CD4-positive, alpha-beta T cell treated with Interleukin-17A for 4 hours (primary cell): ENCODE measurements at regions not wholly inside any gene's neighbourhood (a gene's known extent, or its start where the extent isn't known, plus 50 kb on each side); places are given as distances from the start of the nearest gene placed in this dataset.

Experiments
- DNase-seq: peaks from one replicate; pipeline ENCODE4 v3.0.0-alpha.2; 2020; ENCODE audit warnings: mixed read lengths

DNA sequence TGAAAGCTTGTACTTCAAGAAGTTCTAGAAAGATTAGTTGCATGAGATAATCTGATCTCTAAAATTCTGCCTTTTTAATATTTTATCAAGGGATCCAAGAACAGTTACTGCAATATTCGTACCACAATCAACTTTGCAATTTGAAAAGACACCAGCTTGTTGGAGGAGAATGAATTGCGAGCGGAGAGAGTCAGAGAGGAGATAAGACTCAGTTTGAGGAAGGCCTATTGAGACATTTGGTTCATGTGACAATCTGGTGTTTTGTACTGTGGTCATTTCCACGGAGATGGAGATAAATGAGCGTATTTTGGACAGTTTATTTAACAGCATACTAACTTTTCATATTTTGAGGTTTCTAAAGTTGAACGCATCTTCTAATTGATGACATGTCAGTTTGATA is 1276.0 kb downstream of the EFNB2 start:
- DNase-seq, result no peak

DNA sequence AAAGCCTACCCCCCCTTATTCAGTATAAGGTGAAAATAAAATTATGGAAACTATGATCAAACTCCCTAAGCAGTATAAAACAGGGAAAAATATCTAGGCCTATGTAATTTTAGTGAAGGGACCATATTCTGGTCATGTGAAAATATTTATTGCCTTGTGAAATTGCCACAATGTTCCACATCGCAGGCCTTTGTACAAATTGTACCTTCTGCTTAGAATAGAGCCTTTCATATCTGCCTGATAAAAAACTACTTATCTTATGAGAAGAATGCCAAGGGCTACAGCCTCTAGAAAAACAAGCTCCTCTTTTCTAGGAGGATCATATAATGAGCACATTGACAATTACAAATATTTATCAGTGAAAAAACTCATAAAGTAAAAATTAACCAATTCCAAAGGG is 1280.0 kb downstream of the EFNB2 start:
- no peak for DNase-seq

DNA sequence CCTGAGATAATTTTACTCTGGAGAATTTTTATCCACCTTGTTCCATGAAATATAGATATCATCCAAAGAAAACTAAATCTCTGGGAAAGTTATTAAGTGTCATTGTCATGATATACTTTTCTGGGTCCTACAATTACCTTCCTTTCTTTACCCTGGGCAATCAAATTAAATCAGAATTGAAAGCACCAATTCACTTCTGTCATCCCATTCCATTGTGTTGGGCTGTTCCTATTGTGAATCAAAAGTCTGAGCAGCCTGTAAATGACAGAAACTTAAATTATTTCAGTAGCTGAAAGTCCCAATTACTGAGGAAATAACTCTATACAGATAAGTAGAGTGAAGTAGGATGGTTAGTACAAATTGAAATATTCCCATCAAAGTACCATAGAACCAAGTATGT is 1284.2 kb downstream of the EFNB2 start:
- no peak for DNase-seq

DNA sequence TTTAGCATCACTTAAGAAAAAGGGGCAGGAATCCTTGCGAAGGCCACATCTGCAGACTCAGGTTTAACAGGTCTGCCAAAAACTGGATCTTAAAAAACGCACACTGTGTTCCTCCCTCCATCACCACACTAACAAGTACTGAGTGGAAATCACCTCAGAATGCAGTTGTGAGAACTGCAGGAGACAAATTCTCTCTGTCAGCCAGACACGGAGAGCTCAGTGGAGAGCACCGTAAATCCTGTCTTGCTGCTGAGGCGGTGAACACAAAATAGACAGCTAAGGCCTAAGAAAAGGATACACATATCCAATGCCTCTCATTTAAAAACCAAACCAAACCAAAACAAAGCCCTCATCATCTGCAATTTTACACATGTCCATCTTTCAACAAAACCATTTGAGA is 1287.6 kb downstream of the EFNB2 start:
- DNase-seq, result no peak

DNA sequence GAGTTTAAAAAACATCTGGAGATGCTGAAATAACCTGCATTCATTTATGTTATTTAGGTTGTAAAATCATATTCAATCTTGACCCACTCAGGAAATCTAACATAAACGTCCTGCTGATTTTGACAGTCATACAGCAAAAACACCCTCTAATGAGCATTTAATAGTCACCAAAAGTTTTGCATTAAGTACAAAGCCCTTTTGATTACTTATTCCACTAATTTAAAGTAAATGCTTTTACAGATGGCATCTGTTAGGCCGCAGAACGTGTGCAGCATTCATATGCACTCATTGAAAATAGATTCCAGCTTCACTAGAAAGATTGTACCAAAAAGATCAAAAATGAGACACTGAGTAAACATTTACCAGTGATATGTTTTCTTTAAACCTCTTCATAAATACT is 1295.1 kb downstream of the EFNB2 start:
- DNase-seq, result no peak

DNA sequence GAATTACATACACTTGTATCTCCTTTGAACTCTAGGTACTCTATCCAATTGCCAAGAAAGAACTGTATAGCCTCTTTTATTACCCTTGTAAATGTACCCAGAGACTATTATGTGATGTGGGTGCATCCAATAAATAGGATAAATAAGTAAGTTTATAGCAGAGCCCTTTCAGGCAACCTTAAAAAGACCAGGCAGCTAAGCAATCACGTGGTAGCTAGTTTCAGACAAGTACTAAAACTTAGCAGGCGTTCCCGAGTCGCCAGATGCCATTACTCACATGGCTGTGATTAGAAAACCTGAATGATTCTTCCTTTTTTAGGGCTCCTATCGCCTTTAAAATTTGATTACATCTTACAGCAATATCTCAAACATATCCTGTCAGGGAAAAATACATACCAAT is 1303.0 kb downstream of the EFNB2 start:
- DNase-seq, result no peak

DNA sequence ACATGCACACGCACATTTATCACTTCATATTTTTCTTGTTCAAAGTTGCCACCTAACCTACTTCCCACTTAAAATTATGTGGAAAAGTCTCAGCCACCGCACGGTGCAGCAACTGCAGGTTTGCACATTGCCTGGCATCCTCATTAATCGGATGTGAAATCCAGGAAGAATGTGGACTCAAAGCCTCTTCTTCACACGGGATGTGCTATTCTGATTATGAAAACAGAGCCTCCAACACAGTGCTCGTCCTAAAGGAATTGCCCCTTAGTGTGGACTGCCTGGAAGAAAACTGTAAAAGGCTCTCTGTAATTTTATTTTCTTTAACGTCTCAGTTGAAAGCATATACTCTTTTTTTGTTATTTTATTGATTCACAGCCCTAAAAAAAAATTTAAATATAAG is 1303.5 kb downstream of the EFNB2 start:
- no peak for DNase-seq

DNA sequence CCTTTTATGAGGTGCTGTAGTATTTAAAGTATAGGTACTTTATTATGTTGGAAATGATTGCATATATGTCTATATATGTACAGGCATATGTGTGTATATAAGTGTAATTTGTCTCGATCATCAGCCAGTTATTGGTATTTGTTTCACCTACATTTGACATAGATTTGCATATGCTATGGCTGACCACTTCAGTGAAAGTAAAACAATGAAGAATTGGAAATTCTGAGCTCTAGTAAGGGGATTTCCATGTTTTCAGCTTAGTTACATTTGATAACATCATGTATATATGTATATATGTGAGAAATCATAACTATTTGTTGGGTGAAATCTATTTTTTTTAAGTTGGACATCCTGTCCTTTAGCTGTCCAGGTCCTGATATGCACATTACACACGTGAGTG is 1303.9 kb downstream of the EFNB2 start:
- no peak for DNase-seq

DNA sequence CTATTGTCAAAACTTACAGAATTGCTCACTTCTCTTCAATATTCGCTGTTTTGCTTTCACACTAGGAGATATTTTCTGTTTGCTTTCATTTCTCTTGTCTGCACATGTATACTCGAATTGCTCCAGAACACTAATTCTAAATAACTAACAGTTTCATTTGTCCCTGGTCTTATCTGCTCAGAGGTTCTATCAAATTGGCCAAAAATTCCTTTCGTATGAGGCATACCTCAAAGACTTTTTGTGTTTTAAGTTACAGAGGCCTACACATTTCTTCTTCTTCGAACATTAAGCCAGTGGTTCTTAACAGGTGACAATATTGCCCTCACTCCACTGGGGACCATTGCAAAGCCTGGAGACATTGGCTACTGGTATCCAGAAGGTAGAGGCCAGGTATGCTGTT is 1314.6 kb downstream of the EFNB2 start:
- DNase-seq, result no peak

DNA sequence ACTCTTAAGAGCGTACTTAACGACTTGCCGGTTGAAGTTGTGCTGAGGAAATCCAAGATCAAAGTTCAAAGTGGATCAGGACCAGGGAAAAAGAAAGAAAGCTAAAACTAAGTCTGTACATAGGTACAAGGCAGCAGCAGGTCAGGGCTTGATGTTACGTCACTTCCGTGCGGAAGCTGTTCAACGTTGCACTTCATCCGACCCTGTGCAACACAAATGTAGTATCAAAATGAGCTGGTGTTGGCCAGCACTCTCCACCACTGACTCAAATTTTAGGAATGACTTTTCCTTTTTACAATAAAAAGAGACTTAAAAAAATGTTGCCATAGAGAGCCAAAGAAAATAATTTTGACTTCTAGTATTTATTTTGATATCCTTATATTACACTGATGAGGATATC is 1315.4 kb downstream of the EFNB2 start:
- DNase-seq, result no peak

DNA sequence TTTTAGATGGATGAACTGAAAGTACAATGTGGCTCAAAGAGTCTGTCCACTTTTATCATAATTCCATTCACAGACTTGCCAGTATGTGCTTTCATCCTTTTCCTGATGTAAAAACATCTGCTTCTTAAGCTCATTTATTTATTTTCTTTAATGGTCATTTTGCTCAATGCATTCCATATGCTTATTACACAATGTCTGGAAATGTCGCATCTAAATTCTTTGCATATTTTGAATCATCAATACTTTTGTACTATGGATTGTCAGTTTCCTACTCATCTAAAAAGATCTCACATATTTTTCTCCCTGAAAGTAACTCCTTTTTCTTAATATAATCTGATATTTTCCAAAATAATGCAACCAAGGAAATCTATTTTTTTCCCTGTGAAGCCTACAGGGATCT is 1315.8 kb downstream of the EFNB2 start:
- DNase-seq, result no peak

DNA sequence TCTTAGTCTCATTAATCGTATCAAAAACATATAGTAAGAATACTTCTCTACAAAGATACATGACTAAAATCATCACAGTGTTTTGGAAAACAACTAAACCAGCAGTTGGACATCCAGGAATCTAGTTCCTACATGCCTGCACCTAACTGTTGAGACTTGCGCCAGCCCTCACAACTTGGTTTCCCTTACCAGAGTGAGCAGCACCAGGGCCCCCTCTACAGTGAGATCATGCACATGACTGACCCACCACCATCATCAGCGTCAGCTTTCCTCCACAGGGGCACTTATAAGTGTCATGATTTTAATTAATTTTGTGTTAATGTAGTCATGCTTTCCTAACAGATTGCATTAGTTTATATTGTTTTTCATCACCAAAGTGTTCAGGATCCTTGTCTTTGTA is 1322.0 kb downstream of the EFNB2 start:
- DNase-seq, result no peak

DNA sequence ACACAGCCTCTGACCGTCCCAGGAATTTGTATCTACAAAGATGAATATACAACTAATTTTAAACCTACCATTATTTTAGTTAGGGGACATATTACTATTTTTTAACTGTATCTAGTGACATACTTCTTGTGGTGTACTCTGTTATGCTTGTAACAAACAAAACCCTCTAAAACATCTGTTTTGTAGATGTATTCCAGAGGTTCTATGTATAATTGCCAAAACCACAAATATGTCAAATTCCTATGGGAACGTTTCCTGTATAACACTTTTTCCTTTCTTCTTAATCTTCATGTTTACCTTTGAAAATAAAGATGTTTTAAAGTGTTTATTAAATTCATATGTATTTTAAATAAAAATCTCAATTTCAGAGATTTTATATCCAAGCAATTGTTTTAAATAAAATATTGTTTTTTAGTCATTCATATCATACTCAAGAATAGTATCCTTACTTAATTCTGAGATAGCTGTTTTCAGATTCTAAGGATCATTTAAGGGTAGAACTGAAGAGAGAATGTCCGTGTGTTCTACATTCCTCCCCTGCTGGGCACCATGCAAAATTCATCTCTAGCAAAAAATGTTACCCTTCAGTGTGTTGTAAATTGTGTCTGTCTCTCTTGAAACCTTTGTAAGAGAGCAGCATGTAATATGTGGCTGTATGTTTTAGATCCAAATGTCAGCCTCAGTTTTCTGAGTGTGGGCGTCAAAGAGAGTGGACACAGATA is 1327.7 kb downstream of the EFNB2 start:
- DNase-seq, result no peak

DNA sequence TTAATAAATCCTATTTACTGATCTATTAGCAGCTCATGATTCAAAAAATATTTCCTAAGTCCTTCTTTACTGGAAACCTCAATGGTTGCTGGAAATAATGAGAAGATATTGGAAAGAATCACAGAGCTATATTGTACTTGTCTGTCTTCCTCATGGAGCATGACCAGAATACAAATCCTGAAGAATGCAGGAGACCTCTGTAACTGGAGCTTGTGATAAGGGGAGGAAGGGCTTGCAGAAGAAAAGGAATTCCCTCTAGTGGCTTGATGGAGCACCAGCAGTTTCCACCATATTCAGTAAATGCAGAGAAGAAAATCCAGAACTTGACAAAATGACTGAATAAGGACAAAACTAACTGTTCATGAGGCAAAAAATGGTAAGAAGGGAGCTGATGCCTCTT is 1333.1 kb downstream of the EFNB2 start:
- DNase-seq, result no peak

DNA sequence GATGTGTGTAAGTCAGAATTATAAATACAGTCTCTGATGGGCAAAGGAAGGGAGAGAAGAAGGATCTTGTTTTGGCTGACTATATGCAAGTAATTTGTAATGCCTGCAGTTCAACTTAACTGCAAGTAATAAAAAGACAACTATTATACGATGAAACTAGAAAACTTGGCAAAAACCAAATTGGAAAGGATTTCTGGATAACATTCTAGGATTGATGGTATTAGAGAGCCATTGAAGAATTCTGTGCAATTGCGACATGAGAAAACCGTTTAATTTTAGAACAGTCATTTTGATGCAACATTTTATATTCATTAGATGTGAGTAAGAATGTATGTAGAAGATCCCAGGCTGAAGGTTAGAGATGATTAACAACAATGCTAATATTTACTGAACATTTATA is 1334.1 kb downstream of the EFNB2 start:
- DNase-seq, result no peak

DNA sequence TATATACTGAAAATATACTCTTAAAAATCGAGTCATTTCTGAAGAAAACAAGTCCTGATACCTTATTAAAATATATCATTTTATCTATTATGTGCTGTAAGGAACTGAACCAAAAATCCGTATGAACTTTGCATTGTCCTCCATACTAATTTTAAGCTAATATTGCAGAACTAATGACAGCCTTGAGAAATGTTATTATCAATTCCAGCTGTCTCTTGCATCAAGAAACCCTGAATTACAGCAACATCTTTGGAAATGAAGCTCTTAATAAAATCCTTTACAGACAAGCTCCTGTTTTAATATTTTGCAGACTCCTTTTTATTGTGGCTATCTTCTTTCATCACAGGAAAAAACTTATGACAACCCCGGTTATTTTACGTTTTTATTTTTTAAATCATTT is 1335.3 kb downstream of the EFNB2 start:
- no peak for DNase-seq

DNA sequence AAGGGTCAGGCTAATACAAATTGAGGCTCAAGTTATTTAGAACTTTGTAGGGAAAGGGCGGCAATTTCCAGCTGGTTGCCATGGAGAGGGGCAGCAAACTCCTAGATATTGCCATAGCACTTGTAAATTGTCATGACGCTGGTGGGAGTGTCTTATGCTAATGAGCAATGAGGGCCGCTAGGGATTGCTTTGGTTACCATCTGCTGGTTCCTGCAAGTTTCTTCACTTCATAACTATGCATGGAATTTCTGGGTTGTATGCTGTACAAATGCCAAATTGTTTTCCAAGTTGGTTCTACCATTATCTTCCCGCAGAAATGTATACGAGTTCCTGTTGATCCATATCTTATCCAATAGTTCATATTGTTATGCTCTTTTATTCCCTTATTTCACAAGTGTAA is 1339.4 kb downstream of the EFNB2 start:
- no peak for DNase-seq

DNA sequence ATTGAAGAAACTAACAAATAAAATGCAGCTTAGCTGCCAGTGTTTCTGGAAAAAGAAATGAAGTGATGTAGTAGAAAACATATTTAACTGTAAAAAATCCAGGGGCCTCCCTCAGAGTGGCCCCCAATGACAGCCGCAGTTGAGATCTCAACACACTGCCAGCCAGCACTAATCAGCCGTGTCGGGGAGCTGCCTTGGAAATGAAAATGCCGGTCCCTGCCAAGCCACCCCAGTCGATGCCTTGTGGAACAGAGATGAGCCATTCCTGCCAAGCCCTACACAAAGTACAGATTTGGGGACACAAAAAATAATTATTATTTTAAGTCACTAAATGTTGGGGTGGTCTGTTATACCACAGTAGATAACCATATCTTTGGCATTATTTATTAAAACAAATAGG is 1342.4 kb downstream of the EFNB2 start:
- DNase-seq, result no peak

DNA sequence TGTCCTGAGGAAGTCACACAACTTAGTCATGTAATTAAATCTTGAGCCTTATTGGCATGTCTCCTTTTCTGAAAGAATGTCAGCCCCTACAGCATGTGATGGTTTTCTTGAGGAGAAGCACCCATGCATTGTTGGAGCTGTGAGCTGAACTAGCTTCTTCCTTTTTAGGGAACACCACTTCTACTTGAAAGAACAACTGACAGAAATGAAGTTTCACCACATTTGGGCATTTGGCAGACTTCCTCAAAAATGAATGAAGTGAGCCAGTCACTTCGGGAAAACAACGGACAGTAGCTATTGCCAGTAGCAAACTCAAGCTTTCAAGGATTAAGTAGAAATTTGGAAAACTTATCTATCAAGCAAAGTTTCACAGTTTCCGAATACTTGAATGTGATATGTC is 1351.3 kb downstream of the EFNB2 start:
- no peak for DNase-seq

DNA sequence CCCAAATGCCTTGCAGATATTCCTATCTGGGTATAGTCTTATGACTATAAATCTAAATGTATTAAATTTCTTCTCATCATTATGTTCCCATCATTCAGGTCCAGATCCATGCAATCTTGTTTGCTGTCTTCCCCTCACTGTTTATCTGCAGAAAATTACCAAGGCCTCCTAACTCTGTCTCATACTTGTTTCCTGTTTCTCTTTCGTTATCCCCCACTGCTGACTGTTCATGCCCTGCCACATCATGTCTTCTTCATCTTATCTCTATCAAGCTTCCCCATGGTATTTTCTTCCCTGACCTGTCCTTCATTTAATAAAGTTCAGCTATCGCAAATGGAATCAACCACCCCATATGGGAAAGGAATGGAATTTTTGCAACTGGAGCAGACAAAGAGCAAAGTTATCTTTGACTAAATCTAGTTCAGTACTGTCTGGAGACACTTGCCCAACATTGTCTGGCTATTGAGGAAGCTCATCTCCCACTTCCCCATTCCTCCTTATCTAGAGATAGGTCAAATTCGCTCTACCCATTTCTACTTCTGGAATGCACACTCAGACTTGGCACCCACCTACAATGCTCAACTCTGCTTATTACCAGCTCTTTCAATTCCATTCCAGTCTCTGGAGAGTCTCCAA is 1358.1 kb downstream of the EFNB2 start:
- no peak for DNase-seq

DNA sequence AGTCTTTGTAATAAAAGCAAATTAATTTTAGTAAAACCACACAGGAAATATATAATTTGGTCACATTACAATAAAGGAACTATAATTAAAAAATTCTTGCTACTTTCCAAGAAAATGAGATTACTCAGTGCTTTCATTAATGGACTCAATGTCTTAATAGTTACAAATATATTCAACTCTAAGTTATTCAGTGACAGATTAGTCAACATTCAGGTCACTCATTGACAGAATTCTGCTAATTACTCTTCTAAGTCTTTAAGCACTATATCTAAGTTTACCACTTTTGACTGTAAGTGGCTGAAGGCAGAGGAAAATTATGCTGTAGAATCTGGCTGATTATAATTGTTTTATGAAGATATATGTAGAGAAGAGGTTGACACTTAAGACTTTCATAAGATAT is 1365.0 kb downstream of the EFNB2 start:
- no peak for DNase-seq

DNA sequence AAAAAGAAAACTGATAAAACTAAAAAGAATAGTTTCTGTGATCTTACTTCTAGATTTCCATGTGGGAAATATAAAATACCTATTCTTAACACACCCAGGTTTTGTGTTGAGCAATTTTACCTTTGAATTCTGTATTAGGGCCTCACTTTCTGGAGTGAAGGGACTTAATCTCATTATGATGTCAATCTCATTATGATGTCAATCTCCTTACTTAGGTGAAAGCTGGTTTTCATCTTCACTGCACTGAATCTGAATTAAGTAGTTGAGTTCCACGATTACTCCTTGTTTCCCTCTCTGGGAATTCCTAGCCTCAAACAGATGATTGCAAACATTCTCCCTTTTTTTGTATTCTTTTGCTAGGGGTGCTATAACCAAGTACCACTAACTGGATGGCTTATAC is 1367.2 kb downstream of the EFNB2 start:
- no peak for DNase-seq

DNA sequence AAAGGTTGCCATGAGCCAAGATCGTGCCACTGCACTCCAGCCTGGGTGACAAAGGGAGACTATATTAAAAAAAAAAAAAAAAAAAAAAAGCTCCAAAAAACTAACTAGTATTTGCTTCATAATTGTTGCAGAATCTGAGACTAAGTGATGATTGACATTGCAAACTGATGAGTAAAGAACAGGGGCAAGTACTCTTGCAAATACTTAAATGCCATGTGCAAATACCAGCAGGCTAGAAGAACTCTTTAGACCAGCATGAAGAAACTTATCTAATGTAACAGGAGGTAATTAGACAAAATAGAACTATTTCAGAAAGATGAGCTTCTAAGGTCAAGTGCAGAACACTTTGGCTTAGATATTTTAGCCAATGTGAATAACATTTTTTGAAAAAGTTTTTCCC is 1368.1 kb downstream of the EFNB2 start:
- DNase-seq, result no peak

DNA sequence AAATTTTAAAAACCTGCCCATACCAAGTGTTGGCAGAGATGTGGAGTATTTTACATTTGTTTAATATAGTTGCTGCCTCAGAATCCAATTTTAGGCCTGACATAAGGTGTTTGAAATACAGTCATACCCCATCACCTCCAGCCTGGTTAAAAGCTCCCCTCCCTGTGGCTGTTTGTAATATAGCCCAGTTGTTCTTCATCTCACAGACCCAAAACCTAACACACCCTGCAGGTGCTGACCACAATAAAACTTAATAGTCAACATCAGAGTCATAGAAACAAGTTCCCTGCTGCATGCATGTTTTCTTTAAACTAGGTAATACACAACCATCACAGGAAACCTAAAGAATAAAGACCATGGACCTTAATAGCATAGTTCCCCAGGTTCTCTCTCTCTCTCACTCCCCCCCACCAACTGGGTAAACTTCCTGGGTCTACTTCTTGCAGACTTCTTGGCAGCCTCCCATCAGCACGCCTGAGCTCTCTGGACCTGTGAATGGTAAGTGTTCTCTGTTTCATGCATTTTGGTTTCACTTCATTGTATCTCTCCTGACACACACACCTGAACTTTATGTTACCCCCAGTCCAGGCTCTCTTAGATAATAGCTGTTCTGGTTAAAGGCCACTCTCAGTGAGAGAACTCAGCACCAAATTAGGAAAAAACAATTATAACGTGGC is 1369.9 kb downstream of the EFNB2 start:
- no peak for DNase-seq

DNA sequence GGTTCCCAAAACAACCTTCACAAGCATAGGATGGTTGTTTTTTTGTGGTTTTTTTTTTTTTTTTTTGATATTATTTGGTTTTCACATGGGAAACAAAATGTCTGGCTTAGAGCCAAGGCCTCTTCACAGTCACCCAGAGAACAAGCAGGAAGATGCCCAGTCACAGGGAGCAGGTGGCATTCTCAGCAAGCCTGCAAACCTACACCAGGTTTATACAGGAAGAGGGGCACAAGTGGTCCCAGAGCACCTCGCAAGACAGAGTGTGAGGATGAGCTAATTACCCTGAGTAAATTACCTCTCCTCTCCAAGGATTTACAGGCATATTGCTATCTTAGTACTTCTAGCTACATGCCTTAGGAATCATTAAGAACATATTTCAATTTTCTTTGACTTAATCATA is 1375.6 kb downstream of the EFNB2 start:
- DNase-seq, result no peak
